ENCODE measurements at regions not wholly inside any gene's neighbourhood (a gene's known extent, or its start where the extent isn't known, plus 50 kb on each side); places are given as distances from the start of the nearest gene placed in this dataset.

DNA sequence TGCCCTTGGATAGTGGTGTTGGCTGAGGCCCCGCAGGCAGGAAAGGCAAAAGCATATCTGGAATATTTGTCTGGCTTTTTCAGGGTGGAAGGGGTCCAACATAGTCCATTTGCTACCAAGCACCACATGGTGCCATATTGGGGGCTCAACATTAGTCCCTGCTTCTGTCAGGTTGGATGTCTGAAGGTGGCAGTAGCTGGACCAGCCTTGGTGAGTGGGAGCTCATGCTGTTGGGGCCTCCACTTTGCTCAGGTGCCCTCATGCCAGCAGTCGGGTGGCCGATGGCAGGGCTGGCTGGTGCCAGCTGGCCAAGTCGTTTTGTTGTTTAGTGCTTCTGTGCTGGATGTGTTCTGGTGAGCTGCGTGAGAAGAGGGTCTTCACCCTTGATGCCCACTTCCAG, 135.3 kb downstream of the PAPOLA start:
- no peak overlapping the region for H2AFZ ChIP-seq (ENCODE audit: low read length)
- ChIA-PET CTCF (no interaction called here), POLR2A (ENCODE audit: unreplicated experiment) (no interaction called here)
- intact Hi-C loops (cut with micrococcal nuclease), result no loop called here
- no TSS peak for BruUV-seq (replicated peaks)
- no peaks in the 10 kb centered on the region for H3K4me1 ChIP-seq (ENCODE audit: insufficient read depth, low read length)
- no peak overlapping the region for H3K9ac ChIP-seq (ENCODE audit: low read length)
- ATAC-seq (no peak), DNase-seq (no peak)
- no peaks in the 10 kb centered on the region for H3K36me3 ChIP-seq (ENCODE audit: low read depth, low read length)
- H3F3A ChIP-seq (ENCODE audit: low read length, unreplicated experiment), result no peaks in the 10 kb centered on the region
- H4K20me1 ChIP-seq (ENCODE audit: low read length), result no peaks in the 10 kb centered on the region
- no peak overlapping the region for H3K4me2 ChIP-seq (ENCODE audit: low read length)
- no peak overlapping the region for H3K27ac ChIP-seq (ENCODE audit: low read length)
- no peaks in the 10 kb centered on the region for H3K79me2 ChIP-seq (ENCODE audit: low read length)
- TF ChIP-seq, protein P1, sequence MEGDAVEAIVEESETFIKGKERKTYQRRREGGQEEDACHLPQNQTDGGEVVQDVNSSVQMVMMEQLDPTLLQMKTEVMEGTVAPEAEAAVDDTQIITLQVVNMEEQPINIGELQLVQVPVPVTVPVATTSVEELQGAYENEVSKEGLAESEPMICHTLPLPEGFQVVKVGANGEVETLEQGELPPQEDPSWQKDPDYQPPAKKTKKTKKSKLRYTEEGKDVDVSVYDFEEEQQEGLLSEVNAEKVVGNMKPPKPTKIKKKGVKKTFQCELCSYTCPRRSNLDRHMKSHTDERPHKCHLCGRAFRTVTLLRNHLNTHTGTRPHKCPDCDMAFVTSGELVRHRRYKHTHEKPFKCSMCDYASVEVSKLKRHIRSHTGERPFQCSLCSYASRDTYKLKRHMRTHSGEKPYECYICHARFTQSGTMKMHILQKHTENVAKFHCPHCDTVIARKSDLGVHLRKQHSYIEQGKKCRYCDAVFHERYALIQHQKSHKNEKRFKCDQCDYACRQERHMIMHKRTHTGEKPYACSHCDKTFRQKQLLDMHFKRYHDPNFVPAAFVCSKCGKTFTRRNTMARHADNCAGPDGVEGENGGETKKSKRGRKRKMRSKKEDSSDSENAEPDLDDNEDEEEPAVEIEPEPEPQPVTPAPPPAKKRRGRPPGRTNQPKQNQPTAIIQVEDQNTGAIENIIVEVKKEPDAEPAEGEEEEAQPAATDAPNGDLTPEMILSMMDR (conservative IDR thresholded peaks at IDR 0.05; ENCODE audit: low read depth, low read length), result no peak
- TF ChIP-seq EZH2phosphoT487 (IDR thresholded peaks at IDR 0.05; ENCODE audit: borderline replicate concordance, low read length), result no peak
- TF ChIP-seq EZH2 (IDR thresholded peaks at IDR 0.05; ENCODE audit: low read length, unreplicated experiment), result no peak
- H3K27me3 ChIP-seq (ENCODE audit: low read length), result peaks cover 42% of the 10 kb centered on the region
- no peaks in the 10 kb centered on the region for H3K9me3 ChIP-seq (ENCODE audit: low read length)
- H3K9me2 ChIP-seq (replicated peaks; ENCODE audit: low read length), result no peaks in the 10 kb centered on the region
- H3K4me3 ChIP-seq (ENCODE audit: low read length), result no peak overlapping the region

DNA sequence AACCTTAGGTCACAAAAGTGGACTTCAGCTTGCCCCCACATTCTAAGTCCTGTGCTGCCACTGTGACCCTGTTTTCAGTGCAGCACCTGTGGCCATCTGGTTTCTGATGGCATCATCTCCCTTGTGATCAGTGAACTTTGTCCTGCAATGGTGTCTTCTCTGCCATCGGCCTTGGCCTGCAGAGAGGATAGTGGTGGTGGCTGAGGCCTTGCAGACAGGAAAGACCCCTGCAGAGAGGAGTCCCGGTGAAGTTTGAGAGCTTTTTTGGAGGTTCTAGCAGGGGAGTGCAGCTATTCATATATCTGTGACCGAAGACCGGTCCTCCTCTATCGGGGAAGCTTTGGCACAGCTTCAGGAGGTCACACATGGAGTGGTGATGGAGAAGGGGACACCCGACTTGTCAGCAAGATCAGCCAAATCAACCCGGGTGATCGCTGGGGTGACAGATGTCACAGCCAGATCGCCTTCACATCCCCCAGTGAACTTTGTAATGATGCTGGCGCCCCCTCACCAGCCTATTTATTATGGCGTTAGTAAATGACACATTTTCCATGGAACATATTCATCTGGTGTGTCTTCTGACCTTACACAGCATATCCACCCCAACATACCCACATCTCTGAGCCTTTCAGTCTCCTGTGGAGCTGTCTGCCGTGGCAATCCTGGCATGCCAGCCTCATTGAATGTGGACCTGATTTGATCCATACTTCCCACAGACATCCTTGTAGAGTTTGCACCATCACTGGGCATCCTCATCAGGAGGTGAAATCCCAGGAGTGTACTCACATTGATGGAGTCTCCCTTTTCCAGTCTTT, 136.1 kb downstream of the PAPOLA start:
- Histone ChIP-seq H3K4me2 (ENCODE audit: low read length) (no peak overlapping the region), H3K4me1 (ENCODE audit: insufficient read depth, low read length) (no peaks in the 10 kb centered on the region), H3K9me2 (replicated peaks; ENCODE audit: low read length) (no peaks in the 10 kb centered on the region), H3K9me3 (ENCODE audit: low read length) (no peaks in the 10 kb centered on the region), H3K36me3 (ENCODE audit: low read depth, low read length) (no peaks in the 10 kb centered on the region), H3K4me3 (ENCODE audit: low read length) (no peak overlapping the region), H3F3A (ENCODE audit: low read length, unreplicated experiment) (no peaks in the 10 kb centered on the region), H4K20me1 (ENCODE audit: low read length) (no peaks in the 10 kb centered on the region), H3K79me2 (ENCODE audit: low read length) (no peaks in the 10 kb centered on the region), H3K27me3 (ENCODE audit: low read length) (peaks cover 42% of the 10 kb centered on the region), H3K9ac (ENCODE audit: low read length) (no peak overlapping the region), H2AFZ (ENCODE audit: low read length) (no peak overlapping the region), H3K27ac (ENCODE audit: low read length) (no peak overlapping the region)
- no peak for ATAC-seq
- BruUV-seq (replicated peaks), result no TSS peak
- TF ChIP-seq, protein P1 (conservative IDR thresholded peaks at IDR 0.05; ENCODE audit: low read depth, low read length), result no peak
- TF ChIP-seq EZH2 (IDR thresholded peaks at IDR 0.05; ENCODE audit: low read length, unreplicated experiment) (no peak), EZH2phosphoT487 (IDR thresholded peaks at IDR 0.05; ENCODE audit: borderline replicate concordance, low read length) (no peak)
- ChIA-PET CTCF (no interaction called here), POLR2A (ENCODE audit: unreplicated experiment) (no interaction called here)
- no peak for DNase-seq
- intact Hi-C loops (cut with micrococcal nuclease), result no loop called here

DNA sequence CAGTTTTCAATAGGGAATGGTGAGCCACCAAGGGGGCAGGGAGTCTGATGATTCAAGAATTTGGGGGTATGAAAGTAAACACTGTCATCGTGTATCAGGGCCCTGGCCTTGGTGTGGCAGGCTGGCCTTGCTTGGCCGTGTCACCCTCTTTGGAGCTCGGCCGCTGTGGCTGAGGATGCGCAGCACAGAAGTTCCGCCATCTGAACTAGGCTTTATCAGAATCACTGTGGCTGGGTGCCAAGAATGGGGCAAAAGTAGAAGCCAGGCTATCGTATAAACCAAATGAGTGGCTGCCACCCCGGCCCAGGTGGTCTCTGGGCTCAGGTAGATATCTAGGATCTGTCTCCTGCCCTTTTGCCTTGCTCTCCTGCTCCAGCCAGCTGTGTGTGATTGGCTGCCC, 137.4 kb downstream of the PAPOLA start:
- intact Hi-C loops (cut with micrococcal nuclease), result no loop called here
- H3K4me3 ChIP-seq (ENCODE audit: low read length), result no peak overlapping the region
- H2AFZ ChIP-seq (ENCODE audit: low read length), result no peak overlapping the region
- H3K9me3 ChIP-seq (ENCODE audit: low read length), result no peaks in the 10 kb centered on the region
- H3K36me3 ChIP-seq (ENCODE audit: low read depth, low read length), result no peaks in the 10 kb centered on the region
- ATAC-seq, result no peak
- TF ChIP-seq, protein P1 (conservative IDR thresholded peaks at IDR 0.05; ENCODE audit: low read depth, low read length), result no peak
- TF ChIP-seq EZH2 (IDR thresholded peaks at IDR 0.05; ENCODE audit: low read length, unreplicated experiment), result no peak
- POLR2A ChIA-PET (ENCODE audit: unreplicated experiment), result no interaction called here
- H3K27me3 ChIP-seq (ENCODE audit: low read length), result peaks cover 34% of the 10 kb centered on the region
- CTCF ChIA-PET, result no interaction called here
- no peak for DNase-seq
- BruUV-seq (replicated peaks), result no TSS peak
- H3K9ac ChIP-seq (ENCODE audit: low read length), result no peak overlapping the region
- H3K4me1 ChIP-seq (ENCODE audit: insufficient read depth, low read length), result no peaks in the 10 kb centered on the region
- H3F3A ChIP-seq (ENCODE audit: low read length, unreplicated experiment), result no peaks in the 10 kb centered on the region
- no peaks in the 10 kb centered on the region for H4K20me1 ChIP-seq (ENCODE audit: low read length)
- no peak overlapping the region for H3K4me2 ChIP-seq (ENCODE audit: low read length)
- H3K27ac ChIP-seq (ENCODE audit: low read length), result no peak overlapping the region
- H3K9me2 ChIP-seq (replicated peaks; ENCODE audit: low read length), result no peaks in the 10 kb centered on the region
- H3K79me2 ChIP-seq (ENCODE audit: low read length), result no peaks in the 10 kb centered on the region

All from PC-3 (cell line).